ENCODE measurements at regions not wholly inside any gene's neighbourhood (a gene's known extent, or its start where the extent isn't known, plus 50 kb on each side); places are given as distances from the start of the nearest gene placed in this dataset.

GRCh38 chr6:27119329-27119728 is 128.2 kb upstream of the PRSS16 start:
- TF ChIP-seq EZH2 (IDR thresholded peaks at IDR 0.05; ENCODE audit: low read length): no peak
- TF ChIP-seq CTCF (optimal IDR thresholded peaks at IDR 0.05 in 1 of 3, IDR thresholded peaks at IDR 0.05 in 1 of 3, conservative IDR thresholded peaks at IDR 0.05 in 1 of 3; ENCODE audit: extremely low read depth in 1 of 3, insufficient read depth in 2 of 3, low read length in 3 of 3): no peak
